Spleen (tissue), 7 donors: ENCODE measurements at regions not wholly inside any gene's neighbourhood (a gene's known extent, or its start where the extent isn't known, plus 50 kb on each side); places are given as distances from the start of the nearest gene placed in this dataset.

Experiments
- POLR2A ChIP-seq, 3 donors: fragments of 450-650 bp; IDR thresholded peaks; one replicate each; pipeline ENCODE4 v1.5.1; 2017; ENCODE audit warnings: antibody characterized with exemption in 3 of 3, mild to moderate bottlenecking in 1 of 3
- TF ChIP-seq, protein P1 (sequence below), 11 experiments: fragments of 200-600 bp in 7 of 11; fragments of 450-650 bp in 4 of 11; sonication (generic) in 4 of 11; IDR thresholded peaks in 8 of 11; conservative IDR thresholded peaks in 3 of 11; 1 replicate in 7 of 11; 2 replicates in 4 of 11; pipeline versions ENCODE4 v1.4.0 to v1.8.0; 2016 to 2021; ENCODE audit warnings: antibody characterized with exemption in 11 of 11, inconsistent platforms in 4 of 11, mild to moderate bottlenecking in 1 of 11
- donor health status: DM: no; HTN: no; CAD: no; lungs with moderate emphysema.
- donor health status: DM: no; HTN: no; CAD: no.
- donor health status: DM: no; HTN: no; CAD: no.

DNA sequence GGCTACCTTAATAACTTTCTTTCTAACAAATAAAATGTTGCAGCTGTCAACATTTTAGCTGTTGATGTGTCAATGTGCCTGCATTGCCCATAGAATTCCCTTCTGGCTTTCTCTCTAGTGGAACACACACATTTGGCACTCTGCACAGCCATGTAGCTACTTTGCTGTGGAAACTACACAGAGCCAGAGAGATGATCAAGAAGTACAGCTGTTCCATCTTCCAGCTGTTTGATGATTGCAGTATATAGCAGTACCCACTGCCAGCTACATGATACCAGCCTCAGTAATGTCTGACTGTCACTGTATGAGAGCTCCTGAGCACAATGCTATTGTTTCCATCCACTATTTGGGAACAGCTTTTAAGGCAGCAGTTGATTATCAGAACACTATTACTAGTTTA is 843.0 kb downstream of the PCDH17 start:
- TF ChIP-seq POLR2A (IDR thresholded peaks at IDR 0.05): no peak
- TF ChIP-seq, protein P1, sequence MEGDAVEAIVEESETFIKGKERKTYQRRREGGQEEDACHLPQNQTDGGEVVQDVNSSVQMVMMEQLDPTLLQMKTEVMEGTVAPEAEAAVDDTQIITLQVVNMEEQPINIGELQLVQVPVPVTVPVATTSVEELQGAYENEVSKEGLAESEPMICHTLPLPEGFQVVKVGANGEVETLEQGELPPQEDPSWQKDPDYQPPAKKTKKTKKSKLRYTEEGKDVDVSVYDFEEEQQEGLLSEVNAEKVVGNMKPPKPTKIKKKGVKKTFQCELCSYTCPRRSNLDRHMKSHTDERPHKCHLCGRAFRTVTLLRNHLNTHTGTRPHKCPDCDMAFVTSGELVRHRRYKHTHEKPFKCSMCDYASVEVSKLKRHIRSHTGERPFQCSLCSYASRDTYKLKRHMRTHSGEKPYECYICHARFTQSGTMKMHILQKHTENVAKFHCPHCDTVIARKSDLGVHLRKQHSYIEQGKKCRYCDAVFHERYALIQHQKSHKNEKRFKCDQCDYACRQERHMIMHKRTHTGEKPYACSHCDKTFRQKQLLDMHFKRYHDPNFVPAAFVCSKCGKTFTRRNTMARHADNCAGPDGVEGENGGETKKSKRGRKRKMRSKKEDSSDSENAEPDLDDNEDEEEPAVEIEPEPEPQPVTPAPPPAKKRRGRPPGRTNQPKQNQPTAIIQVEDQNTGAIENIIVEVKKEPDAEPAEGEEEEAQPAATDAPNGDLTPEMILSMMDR (IDR thresholded peaks at IDR 0.05 in 8 of 11, conservative IDR thresholded peaks at IDR 0.05 in 3 of 11): no peak
